Stimulated activated CD4-positive, alpha-beta T cell treated with anti-CD3 and anti-CD28 coated beads, Interleukin-4, amount 100 ng/mL, for 4 hours (primary cell): ENCODE measurements at regions not wholly inside any gene's neighbourhood (a gene's known extent, or its start where the extent isn't known, plus 50 kb on each side); places are given as distances from the start of the nearest gene placed in this dataset.
"Not testable (repeated sequence)": the region's sequence is repeated elsewhere in the genome, so short reads cannot be mapped to it uniquely, and the experiment has no call there.

Experiments used
- DNase-seq, 2 experiments: peaks; one replicate each; pipeline ENCODE4 v3.0.0-alpha.2; 2020

DNA sequence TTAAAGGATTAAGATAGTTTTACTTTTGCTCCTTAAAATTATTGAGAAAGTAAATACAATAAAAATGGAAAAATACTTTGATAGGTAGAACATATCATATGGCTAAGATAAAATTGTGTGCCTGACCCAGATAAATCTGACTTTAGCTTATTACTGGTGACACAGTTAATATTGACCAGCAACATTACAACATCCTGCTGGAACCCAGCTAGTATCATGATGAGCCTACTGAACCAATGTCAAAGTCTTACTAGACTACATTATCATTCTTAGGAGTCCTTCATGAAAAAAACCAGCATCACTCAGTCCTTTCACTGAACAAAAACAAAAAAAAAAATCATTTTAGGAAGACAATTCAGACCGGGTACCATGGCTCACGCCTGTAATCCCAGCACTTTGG, 164.8 kb upstream of the CDK1 start:
- DNase-seq = no peak

DNA sequence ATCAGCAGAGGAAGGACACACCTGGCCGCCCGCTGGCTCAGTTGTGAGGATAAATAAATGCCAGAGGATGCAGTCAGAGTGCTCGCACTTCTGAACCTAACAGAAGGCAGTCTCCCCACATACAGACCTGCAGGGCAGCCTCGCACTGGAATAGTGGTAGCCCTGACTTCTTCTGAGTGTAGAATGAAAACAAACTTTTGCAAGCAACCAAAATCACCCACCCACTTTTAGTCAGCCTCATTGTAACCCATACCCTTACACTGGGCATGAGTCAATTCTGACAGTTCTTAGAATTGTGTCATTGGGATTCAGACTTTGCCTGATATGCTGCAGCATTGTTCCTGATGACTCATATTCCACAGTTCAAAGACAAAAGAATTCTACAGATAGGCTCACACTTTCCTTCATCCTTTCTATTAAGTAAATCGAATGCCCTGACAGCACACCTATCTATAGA, 167.0 kb upstream of the CDK1 start:
- DNase-seq = peak; percentile 5

- DNase-seq = no peak
These were observed 170.9 kb upstream of the CDK1 start for GRCh38 chr10:60607372-60607771.

GRCh38 chr10:60606343-60607080, 171.8 kb upstream of the CDK1 start:
- no peak for DNase-seq

- DNase-seq = no peak
These were observed 172.8 kb upstream of the CDK1 start for GRCh38 chr10:60605476-60605875.

DNA sequence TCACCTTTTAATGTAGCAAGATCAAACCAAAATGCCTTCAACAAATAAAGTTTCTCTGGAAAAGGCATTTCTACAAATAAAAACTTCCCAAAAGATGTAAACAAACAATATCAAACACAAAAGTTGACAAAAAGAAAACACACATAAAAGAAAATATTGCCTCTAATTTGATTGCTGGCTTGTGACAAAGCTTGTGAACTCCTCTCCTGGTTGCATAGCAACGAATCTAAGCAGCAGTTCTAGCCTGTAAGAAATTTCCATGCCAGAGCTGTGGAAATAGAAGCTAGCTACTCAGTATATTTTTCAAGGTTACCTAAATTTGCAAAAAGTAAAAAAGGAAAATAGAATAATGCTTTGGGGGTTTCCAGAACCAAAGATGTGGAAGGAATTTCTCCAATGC, 173.9 kb upstream of the CDK1 start:
- DNase-seq = no peak

DNA sequence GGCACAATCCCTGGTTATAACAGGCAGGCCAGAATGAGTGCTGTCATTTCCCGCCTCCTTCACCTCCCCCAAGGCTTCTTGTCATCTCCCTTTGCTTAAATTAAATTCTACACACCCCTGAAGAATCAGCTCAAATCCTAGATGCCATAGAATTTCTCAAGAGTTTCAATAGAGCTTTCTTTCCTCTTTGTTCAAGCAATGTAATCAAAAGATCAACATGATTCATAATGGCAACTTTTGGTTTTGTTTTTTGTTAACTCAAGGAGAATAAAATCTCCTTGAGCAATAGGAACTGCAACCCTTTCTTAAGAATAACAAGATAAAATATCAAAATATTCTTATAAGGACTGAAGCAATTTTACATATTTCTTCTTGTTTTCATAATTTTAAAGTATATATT, 180.8 kb upstream of the CDK1 start:
- no peak for DNase-seq

- no peak for DNase-seq
These were observed 182.4 kb upstream of the CDK1 start for GRCh38 chr10:60595852-60596251.

- no peak for DNase-seq
These were observed 183.7 kb upstream of the CDK1 start for GRCh38 chr10:60594476-60595051.

GRCh38 chr10:60591119-60591518, 187.2 kb upstream of the CDK1 start:
- DNase-seq = no peak

DNA sequence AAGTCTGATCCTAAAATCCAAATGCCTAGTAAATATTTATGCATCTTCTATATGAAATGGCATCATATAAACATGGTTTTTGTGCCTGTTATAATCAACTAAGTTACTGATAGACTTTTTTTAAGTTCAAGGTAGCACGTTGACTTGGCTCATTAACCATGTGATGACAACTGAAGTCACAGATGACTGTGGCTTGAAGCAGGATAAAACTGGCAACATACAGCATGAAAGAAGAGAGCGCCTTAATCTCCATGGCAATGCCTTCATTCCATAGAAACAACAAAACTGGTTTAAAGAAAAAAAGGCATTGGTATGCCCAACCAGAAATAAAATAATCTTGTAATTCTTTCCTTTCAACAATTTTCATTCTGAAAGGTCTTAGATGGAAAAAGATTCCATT, 188.9 kb upstream of the CDK1 start:
- no peak for DNase-seq

- not testable (repeated sequence) for DNase-seq
These were observed 192.1 kb upstream of the ANK3 start for GRCh38 chr10:60581782-60582181.

DNA sequence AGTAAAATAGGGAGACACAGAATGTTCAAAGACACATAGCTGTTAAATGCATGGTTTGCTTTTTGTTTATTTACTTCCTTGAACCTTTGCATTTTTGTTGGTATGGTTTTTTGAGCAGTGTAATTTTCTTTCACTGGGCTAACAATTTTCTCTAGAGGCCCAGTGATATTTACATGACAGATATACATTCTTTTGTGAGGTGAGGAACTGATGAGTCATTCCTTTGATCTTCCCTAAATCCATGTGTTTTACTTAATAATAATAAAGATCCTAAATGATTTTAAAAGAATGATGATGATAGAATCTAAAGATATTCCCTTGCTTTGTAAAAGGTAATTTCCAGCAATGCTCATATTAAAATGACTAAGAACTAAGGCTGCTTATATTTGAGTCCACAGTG, 188.5 kb upstream of the ANK3 start:
- DNase-seq = no peak

- no peak for DNase-seq
These were observed 186.7 kb upstream of the ANK3 start for GRCh38 chr10:60576130-60577069.

- DNase-seq = no peak
These were observed 185.4 kb upstream of the ANK3 start for GRCh38 chr10:60575105-60575504.

DNA sequence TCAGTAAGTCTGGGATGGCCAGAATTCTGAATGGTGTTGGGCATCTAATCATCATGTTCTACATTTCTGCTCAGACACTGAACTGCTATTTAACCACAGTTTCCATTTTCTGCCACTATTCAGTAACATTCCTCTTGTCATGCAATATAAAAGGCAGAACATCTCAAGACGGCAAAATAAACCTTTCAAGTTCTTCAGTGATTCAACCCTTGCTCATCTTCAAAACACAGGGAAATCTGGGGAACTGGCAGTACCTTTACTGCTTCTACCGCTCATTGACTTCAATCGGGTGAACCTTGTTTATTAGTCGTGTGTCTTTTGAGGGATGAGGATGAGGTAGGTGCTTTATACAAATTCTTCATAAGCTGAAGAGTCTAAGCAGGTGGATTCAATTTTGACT, 184.7 kb upstream of the ANK3 start:
- no peak for DNase-seq

GRCh38 chr10:60573336-60573735, 183.7 kb upstream of the ANK3 start:
- peak; percentile 25 to 30 for DNase-seq

DNA sequence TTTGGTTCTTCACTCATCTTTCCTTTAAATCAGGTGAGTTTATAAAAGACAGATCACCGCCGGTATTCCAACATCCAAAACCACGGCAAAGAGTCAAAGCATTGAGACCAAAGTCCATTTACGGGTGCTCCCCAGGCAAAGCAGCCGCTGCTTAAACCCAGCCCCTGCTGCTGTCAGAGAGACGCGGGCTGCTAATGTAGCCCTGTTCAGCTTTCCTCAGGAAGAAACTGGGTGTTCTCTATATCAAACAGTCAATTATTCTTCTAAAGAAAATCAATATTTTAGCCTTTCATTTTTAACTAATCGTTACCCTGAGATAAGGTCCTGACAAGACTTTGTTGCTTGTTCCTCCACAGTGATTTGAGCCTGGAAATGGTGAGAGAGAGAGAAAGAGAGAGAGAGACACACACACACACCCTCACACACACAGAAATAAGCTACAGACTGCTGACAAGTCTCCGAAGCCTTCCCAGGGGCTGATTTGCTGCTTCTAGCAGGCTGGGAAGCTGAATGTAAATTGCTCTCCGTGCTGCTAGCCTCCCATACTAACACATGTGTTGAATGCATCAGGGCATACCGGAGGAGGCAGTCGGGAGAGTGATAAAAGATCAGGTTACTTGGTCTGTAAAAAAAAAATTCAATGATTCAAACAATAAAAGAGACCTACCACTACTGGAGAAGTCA, 183.0 kb upstream of the ANK3 start:
- DNase-seq = peak; percentile 10 to 25

DNA sequence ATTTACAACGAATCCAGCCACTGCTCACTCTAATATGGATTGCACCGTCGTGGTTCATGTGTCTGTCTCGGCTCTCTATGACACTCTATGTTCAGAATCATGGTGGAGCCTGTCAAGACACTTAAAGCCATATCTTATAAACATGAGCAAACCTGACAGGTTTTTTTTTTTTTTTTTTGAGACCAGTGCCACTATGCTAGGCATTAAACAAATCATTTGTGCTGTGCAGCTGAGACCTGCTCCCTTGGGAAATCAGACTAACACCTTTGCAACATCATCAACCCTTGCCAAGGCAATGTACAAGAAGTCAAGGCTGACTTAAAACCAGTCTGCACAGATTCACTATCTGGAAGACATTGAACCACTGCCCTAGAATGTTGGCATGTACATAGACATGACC, 181.2 kb upstream of the ANK3 start:
- no peak for DNase-seq

- no peak for DNase-seq
These were observed 180.7 kb upstream of the ANK3 start for GRCh38 chr10:60570272-60570865.

DNA sequence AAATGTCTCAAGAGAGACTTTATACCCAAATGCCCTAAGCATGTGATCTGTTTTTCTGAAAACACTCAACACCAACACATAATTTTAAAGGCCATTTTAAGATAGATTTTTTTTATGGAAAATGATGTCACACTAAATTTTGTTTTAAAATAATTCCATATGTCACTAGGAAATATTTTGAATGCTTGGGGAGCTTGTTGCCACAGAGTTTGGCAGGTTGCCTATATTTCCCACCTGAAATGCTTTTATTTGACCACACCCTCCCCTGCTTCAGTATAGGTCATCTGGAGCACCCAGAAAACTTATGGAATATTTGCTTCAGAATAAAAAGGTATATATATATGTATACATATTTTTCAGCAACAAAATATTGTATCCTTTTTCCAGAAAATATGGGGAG, 180.0 kb upstream of the ANK3 start:
- no peak for DNase-seq

GRCh38 chr10:60566096-60566495, 176.4 kb upstream of the ANK3 start:
- no peak for DNase-seq

DNA sequence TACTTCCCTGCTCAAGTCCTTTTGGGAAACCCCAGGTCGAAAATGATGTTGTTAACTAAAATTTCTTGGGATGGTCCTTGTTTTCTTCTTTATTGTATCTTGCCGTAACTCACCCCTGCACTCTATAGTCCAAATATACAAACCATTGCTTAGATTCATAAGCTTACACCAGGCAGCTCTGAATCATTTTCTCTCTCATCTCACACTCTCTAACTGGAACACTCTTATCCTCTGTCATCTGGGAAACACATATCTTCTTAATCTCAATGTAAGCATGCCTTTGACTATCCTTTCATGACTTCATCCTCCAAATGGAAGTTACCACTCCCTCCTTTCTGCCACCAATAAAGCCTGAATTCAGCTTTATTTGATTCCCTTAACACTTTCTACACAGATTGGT, 175.8 kb upstream of the ANK3 start:
- no peak for DNase-seq
